Parathyroid adenoma (tissue), 2 donors: ENCODE measurements at regions not wholly inside any gene's neighbourhood (a gene's known extent, or its start where the extent isn't known, plus 50 kb on each side); places are given as distances from the start of the nearest gene placed in this dataset.

Experiments
- H2AFZ ChIP-seq: fragments of 300-600 bp; sonication (generic); one replicate; pipeline ENCODE4 v1.7.0; 2017; ENCODE audit warnings: antibody characterized with exemption, mild to moderate bottlenecking
- H3K27ac ChIP-seq: fragments of 300-600 bp; sonication (generic); one replicate; pipeline ENCODE4 v1.7.0; 2017
- H3K27me3 ChIP-seq: fragments of 300-600 bp; sonication (generic); one replicate; pipeline ENCODE4 v1.7.0; 2017; ENCODE audit warnings: low read length; ENCODE audit not compliant: control insufficient read depth, insufficient read depth
- H3K36me3 ChIP-seq: fragments of 300-600 bp; sonication (generic); one replicate; pipeline ENCODE4 v1.7.0; 2017; ENCODE audit warnings: low read length; ENCODE audit not compliant: control insufficient read depth, insufficient read depth
- H3K4me1 ChIP-seq: fragments of 300-600 bp; sonication (generic); one replicate; pipeline ENCODE4 v1.7.0; 2017; ENCODE audit warnings: control low read depth
- H3K4me2 ChIP-seq: fragments of 300-600 bp; sonication (generic); one replicate; pipeline ENCODE4 v1.7.0; 2017; ENCODE audit warnings: low read length
- H3K4me3 ChIP-seq: fragments of 300-600 bp; sonication (generic); one replicate; pipeline ENCODE4 v1.7.0; 2017; ENCODE audit warnings: low read depth, low read length
- H3K79me2 ChIP-seq: fragments of 300-600 bp; sonication (generic); one replicate; pipeline ENCODE4 v1.7.0; 2017; ENCODE audit warnings: control low read depth
- H3K9ac ChIP-seq: fragments of 300-600 bp; sonication (generic); one replicate; pipeline ENCODE4 v1.7.0; 2017; ENCODE audit warnings: mild to moderate bottlenecking
- H3K9me3 ChIP-seq: fragments of 300-600 bp; sonication (generic); one replicate; pipeline ENCODE4 v1.7.0; 2017; ENCODE audit warnings: low read length; ENCODE audit not compliant: control insufficient read depth
- CTCF ChIP-seq: fragments of 300-600 bp; sonication (generic); IDR thresholded peaks from one replicate; pipeline ENCODE4 v1.7.0; 2017; ENCODE audit warnings: antibody characterized with exemption, mild to moderate bottlenecking
- donor health status: primary hyperparathyroidism.

- no peaks in the 10 kb centered on the region for H3K36me3 ChIP-seq
- no peak overlapping the region for H3K4me2 ChIP-seq
- H3K9ac ChIP-seq, result no peak overlapping the region
- H3K4me1 ChIP-seq, result no peaks in the 10 kb centered on the region
- no peak overlapping the region for H2AFZ ChIP-seq
- no peaks in the 10 kb centered on the region for H3K27me3 ChIP-seq
- H3K4me3 ChIP-seq, result no peak overlapping the region
- H3K79me2 ChIP-seq, result no peaks in the 10 kb centered on the region
- no peak for TF ChIP-seq CTCF
- H3K27ac ChIP-seq, result no peak overlapping the region
- no peaks in the 10 kb centered on the region for H3K9me3 ChIP-seq
These were observed 206.1 kb downstream of the RAMP3 start for GRCh38 chr7:45363669-45364068.

- H3K4me2 ChIP-seq, result no peak overlapping the region
- no peak overlapping the region for H3K27ac ChIP-seq
- H3K4me1 ChIP-seq, result no peaks in the 10 kb centered on the region
- H3K27me3 ChIP-seq, result no peaks in the 10 kb centered on the region
- H3K79me2 ChIP-seq, result no peaks in the 10 kb centered on the region
- no peaks in the 10 kb centered on the region for H3K36me3 ChIP-seq
- H3K9me3 ChIP-seq, result no peaks in the 10 kb centered on the region
- no peak overlapping the region for H3K4me3 ChIP-seq
- no peak for TF ChIP-seq CTCF
- H3K9ac ChIP-seq, result no peak overlapping the region
- H2AFZ ChIP-seq, result no peak overlapping the region
These were observed 207.8 kb downstream of the RAMP3 start for GRCh38 chr7:45365341-45365740.

GRCh38 chr7:45366475-45366874 is 207.7 kb upstream of the ADCY1 start:
- Histone ChIP-seq H3K4me1 (no peaks in the 10 kb centered on the region), H3K36me3 (no peaks in the 10 kb centered on the region), H3K27ac (no peak overlapping the region), H3K79me2 (no peaks in the 10 kb centered on the region), H2AFZ (no peak overlapping the region), H3K27me3 (no peaks in the 10 kb centered on the region), H3K4me2 (no peak overlapping the region), H3K9me3 (peaks cover under 1% of the 10 kb centered on the region), H3K4me3 (no peak overlapping the region), H3K9ac (no peak overlapping the region)
- TF ChIP-seq CTCF, result no peak

- Histone ChIP-seq H3K9ac (no peak overlapping the region), H3K4me1 (no peaks in the 10 kb centered on the region)
- TF ChIP-seq CTCF, result no peak
These were observed 207.1 kb upstream of the ADCY1 start for GRCh38 chr7:45367026-45367425.

GRCh38 chr7:45368129-45368807 is 205.9 kb upstream of the ADCY1 start:
- no peaks in the 10 kb centered on the region for H3K79me2 ChIP-seq
- H3K9ac ChIP-seq, result no peak overlapping the region
- peaks cover 3% of the 10 kb centered on the region for H3K9me3 ChIP-seq
- H3K27ac ChIP-seq, result no peak overlapping the region
- no peak for TF ChIP-seq CTCF
- no peaks in the 10 kb centered on the region for H3K4me1 ChIP-seq
- H3K4me3 ChIP-seq, result no peak overlapping the region
- H3K27me3 ChIP-seq, result no peaks in the 10 kb centered on the region
- no peak overlapping the region for H3K4me2 ChIP-seq
- H2AFZ ChIP-seq, result no peak overlapping the region
- no peaks in the 10 kb centered on the region for H3K36me3 ChIP-seq

More at GRCh38 chr7:45367026-45367425, 207.1 kb upstream of the ADCY1 start:
- H3K27me3 ChIP-seq, result no peaks in the 10 kb centered on the region
- H2AFZ ChIP-seq, result no peak overlapping the region
- no peak overlapping the region for H3K4me2 ChIP-seq
- H3K4me3 ChIP-seq, result no peak overlapping the region
- no peaks in the 10 kb centered on the region for H3K79me2 ChIP-seq
- no peaks in the 10 kb centered on the region for H3K36me3 ChIP-seq
- peaks cover 3% of the 10 kb centered on the region for H3K9me3 ChIP-seq
- no peak overlapping the region for H3K27ac ChIP-seq
